Motor neuron (in vitro differentiated cells): ENCODE measurements at regions not wholly inside any gene's neighbourhood (a gene's known extent, or its start where the extent isn't known, plus 50 kb on each side); places are given as distances from the start of the nearest gene placed in this dataset.

Source experiments
- ATAC-seq, 8 experiments: fragments of 200-7000 bp; cut with Tn5 transposase; replicated peaks in 6 of 8; 2 replicates each; pipeline ENCODE4 v1.8.0; 2021; ENCODE audit warnings: mild to moderate bottlenecking in 8 of 8, moderate library complexity in 8 of 8
- H3K27ac ChIP-seq, 2 donors: fragments of 250-450 bp; sonication (Bioruptor Pico); 2 replicates each; pipeline ENCODE4 v1.9.0; 2021; ENCODE audit warnings: antibody characterized with exemption in 2 of 2, mild to moderate bottlenecking in 2 of 2, moderate library complexity in 1 of 2
- H3K4me1 ChIP-seq, 2 donors: fragments of 250-450 bp; sonication (Bioruptor Pico); replicated peaks in 1 of 2; 2 replicates each; pipeline ENCODE4 v1.6.1; 2021; ENCODE audit warnings: antibody characterized with exemption in 2 of 2, mild to moderate bottlenecking in 2 of 2, moderate library complexity in 1 of 2
- H3K4me3 ChIP-seq, 5 donors: fragments of 250-450 bp; sonication (Bioruptor Pico); 2 replicates each; pipeline ENCODE4 v1.9.0; 2021; ENCODE audit warnings: antibody characterized with exemption in 5 of 5, mild to moderate bottlenecking in 5 of 5, moderate library complexity in 4 of 5
- WGBS, 10 experiments: fragments of 450-650 bp; shearing (Covaris generic); methylation state at CpG; one replicate each; pipeline ENCODE4 v1.0.0; 2022; 5-methylcytosine and 5-hydroxymethylcytosine counted together
- in situ Hi-C, 9 experiments: fragments of 400-800 bp; cut with MboI; loops; one replicate each; pipeline ENCODE4 v1.15.0; 2021; ENCODE audit warnings: low sequenced_read_pairs in 9 of 9, low pct_unique_long_range_greater_than_20kb in 2 of 9; ENCODE audit not compliant: unreplicated experiment in 9 of 9

DNA sequence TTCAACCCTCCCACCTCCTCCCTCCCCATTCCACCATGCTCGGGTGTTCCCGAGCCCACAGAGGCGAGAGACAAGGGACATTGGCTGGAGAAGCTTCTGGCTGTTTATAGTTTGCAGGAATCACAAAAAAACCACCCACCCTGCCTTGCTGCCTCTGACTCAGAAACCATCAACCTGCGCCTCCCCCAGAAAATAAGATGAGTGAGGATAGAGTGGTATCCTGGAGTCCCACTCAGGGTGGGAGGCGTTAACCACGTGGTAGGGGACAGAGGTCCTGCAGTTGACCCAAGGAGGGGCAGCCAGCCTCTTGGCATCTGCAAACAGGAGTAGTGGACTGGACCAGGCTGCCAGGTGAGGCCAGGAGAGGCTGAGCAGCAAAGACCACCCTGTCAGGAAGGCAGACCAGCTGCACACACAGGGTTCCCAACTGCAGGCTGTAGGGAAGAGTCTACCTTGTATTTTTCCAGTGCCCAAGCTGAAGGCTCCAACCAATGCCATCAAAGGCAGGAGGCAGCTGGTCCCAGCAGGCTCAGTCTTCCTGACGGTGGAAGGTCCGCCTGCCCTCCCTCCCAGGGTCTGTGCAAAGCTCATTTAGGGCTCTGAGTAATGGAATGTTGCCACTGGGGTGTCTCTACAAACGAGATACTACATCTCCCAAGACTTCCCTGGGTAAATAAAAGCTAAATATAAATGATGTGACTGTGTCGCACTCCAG is 201.5 kb upstream of the TNRC6C start:
- ATAC-seq = peak in 5 of 8 experiments; percentile 75 to 80 (median 78)
- H3K4me3 ChIP-seq = no peak overlapping the region
- peak overlapping the region in 1 of 2 donors; percentile 38 for H3K27ac ChIP-seq
- peaks cover 11 to 21% of the 10 kb centered on the region in 2 donors for H3K4me1 ChIP-seq
- in situ Hi-C loops = no loop called here
- WGBS, 10 experiments = 17 to 100% (median 72%) methylated on average over 1 to 4 of the region's 10 CpGs; no CpG with 5 or more reads in 3 of the 10 experiments

DNA sequence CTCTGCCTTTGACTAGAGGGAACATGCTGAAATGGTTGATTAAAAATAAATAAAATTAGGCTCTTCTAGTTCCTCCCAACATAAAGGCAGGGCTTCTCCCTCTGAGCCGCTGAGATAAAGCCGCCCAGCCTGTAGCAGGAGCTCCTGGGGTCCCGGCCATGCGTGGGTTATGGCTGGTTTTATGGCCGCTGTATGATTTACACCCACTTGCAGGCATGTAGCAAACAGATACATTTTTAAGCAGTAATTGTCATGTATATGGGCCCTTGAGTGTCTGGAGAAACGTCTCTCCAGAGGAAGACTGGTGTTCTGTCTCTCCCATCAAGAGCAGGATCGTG is 201.0 kb upstream of the TNRC6C start:
- Histone ChIP-seq H3K4me1 (peaks cover 11 to 21% of the 10 kb centered on the region in 2 donors), H3K4me3 (no peak overlapping the region), H3K27ac (peak overlapping the region in 1 of 2 donors; percentile 38)
- peak in 5 of 8 experiments; percentile 61 to 89 (median 69) for ATAC-seq
- 38 to 85% (median 50%) methylated on average over 2 to 5 of the region's 7 CpGs; no CpG with 5 or more reads in 3 of the 10 experiments for WGBS, 10 experiments
- in situ Hi-C loops = no loop called here

DNA sequence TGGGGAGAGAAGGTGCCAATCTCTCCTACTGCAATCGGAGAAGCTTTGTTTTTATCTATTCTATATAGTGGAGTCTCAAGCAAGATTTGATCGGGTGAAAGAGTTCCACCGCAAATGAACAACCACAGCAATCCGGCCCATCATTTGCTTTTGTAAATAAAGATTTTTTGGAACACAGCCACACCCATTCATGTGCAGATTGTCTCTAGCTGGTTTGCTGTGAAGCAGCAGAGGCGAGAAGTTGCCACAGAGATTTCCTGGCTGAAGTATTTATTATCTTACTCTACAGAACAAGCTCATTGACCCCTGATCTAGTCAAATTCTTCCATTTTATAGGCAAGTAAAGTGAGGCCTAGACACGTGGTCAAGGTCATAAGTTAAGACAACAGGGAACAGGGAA is 195.5 kb upstream of the TNRC6C start:
- no peak overlapping the region for H3K27ac ChIP-seq
- peaks cover 4% of the 10 kb centered on the region in 2 donors for H3K4me1 ChIP-seq
- in situ Hi-C loops = no loop called here
- peak in 2 of 8 experiments; percentile 14 to 72 for ATAC-seq
- 0 to 78% (median 40%) methylated on average over 1 to 5 of the region's 6 CpGs; no CpG with 5 or more reads in 1 of the 10 experiments for WGBS, 10 experiments
- H3K4me3 ChIP-seq = no peak overlapping the region

DNA sequence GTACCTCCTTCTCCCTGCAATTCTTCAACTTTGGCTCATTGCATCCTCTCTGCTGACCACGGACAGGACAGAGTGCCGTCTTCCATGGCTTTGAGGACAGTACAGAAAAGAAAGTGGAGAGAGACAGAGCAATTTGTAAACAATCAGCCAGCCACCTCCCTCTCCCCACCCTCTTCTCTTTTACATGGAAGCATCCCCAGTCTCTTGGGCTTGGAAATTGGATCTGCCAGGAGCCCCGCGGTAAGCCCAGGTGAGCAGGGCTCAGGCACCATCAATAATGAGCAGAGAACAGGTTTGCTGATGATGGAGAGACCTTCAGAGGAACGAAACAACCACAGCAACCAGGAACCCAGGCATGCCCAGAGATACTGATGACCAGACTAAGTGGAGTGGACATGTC is 194.9 kb upstream of the TNRC6C start:
- Histone ChIP-seq H3K4me3 (no peak overlapping the region), H3K27ac (no peak overlapping the region), H3K4me1 (peaks cover 3 to 4% of the 10 kb centered on the region in 2 donors)
- in situ Hi-C loops = no loop called here
- no peak for ATAC-seq
- 8 to 80% (median 51%) methylated on average over 1 to 4 of the region's 5 CpGs; no CpG with 5 or more reads in 4 of the 10 experiments for WGBS, 10 experiments

DNA sequence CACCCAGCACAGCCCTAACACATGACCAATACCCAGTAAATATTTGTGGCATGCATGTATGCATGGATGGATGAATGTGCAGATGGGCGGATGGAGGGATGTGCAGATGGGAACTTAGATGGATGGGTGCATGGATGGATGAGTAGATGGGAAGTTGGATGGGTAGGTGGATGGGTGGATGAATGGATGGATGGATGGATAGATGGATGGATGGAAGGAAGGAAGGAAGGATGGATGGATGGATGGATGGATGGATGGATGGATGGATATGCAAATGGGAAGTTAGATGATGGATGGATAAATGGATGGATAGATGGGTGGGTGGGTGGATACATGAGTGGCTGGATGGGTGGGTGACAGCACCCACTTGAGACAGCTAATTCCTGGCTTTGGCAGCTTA is 193.2 kb upstream of the TNRC6C start:
- in situ Hi-C loops = no loop called here
- 40 to 100% (median 76%) methylated on average over 1 of the region's 1 CpG; no CpG with 5 or more reads in 6 of the 10 experiments for WGBS, 10 experiments
- no peak for ATAC-seq
- Histone ChIP-seq H3K4me3 (no peak overlapping the region), H3K27ac (no peak overlapping the region), H3K4me1 (peaks cover 5 to 8% of the 10 kb centered on the region in 2 donors)

DNA sequence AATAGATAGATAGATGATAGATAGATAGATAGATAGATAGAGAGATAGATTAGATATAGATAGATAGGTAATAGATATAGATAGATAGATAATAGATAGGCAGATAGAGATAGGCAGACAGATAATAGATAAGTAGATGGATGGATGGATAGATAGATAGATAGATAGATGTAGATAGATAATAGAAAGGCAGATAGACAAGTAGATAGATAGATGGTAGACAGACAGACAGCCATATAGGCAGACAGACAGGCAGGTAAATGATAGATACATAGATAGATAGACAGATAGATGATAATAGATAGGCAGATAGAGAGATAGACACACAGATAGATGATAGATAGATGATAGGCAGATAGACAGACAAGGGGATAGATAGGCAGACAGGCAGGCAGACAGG is 191.4 kb upstream of the TNRC6C start:
- H3K4me3 ChIP-seq = no peak overlapping the region
- H3K27ac ChIP-seq = no peak overlapping the region
- ATAC-seq = no peak
- in situ Hi-C loops = no loop called here
- peaks cover 19 to 20% of the 10 kb centered on the region in 2 donors for H3K4me1 ChIP-seq

DNA sequence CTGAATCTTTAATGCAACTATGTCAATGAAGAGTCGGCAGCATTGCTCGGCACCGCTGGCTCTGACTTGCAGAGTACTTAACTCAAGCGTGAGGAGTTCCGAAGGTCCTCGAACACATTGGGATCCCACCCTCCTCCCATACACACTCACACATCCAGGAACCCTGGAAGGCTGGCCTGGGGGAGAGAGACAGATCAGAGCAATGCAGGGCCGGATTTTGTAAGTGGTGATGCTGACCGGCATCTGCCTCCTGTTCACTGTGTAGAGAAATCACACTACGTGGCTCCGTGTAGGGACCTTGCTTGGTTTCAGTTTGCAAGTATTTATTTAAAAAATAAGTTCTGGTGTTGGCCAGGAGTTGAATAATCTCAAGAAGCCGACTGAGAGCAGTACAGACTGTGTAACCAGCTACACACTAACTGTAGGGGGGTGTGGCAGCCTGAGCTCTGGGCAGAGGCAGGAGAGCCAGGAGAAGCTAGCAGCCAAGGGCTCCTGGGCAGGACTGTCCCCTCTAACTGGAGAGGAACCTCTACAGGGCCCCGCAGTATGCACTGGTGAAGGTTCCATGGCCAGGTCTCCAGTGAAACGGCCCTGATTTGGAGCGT is 190.2 kb upstream of the TNRC6C start:
- 5 to 100% (median 80%) methylated on average over 1 to 10 of the region's 14 CpGs; no CpG with 5 or more reads in 2 of the 10 experiments for WGBS, 10 experiments
- peak in 2 of 8 experiments; percentile 34 to 35 for ATAC-seq
- in situ Hi-C loops = no loop called here

DNA sequence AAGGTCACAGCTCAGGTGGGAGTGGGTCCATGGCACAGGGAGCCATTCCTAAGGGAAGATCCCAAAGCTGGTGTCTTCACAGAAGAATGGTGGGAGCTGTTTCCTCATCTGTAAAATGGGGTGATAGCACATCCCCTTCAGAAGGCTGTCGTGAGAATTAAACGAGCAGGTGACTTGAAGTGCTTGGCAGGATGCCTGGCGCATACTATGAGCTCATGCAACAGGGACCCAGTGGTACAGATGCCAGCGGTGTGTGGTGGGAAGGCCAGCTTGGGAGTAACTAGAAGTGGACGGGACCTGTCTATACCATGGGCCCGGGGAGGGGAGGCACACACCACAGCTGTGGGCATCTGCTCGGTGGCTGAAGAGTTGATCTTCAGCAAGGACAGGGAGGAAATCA is 189.3 kb upstream of the TNRC6C start:
- no peak overlapping the region for H3K27ac ChIP-seq
- H3K4me1 ChIP-seq = peaks cover 20 to 21% of the 10 kb centered on the region in 2 donors
- 52 to 100% (median 83%) methylated on average over 2 to 6 of the region's 7 CpGs; no CpG with 5 or more reads in 3 of the 10 experiments for WGBS, 10 experiments
- in situ Hi-C loops = no loop called here
- no peak for ATAC-seq
- H3K4me3 ChIP-seq = no peak overlapping the region

More for the DNA sequence above, 190.2 kb upstream of the TNRC6C start:
- Histone ChIP-seq H3K4me3 (no peak overlapping the region), H3K4me1 (peaks cover 22 to 25% of the 10 kb centered on the region in 2 donors), H3K27ac (no peak overlapping the region)

DNA sequence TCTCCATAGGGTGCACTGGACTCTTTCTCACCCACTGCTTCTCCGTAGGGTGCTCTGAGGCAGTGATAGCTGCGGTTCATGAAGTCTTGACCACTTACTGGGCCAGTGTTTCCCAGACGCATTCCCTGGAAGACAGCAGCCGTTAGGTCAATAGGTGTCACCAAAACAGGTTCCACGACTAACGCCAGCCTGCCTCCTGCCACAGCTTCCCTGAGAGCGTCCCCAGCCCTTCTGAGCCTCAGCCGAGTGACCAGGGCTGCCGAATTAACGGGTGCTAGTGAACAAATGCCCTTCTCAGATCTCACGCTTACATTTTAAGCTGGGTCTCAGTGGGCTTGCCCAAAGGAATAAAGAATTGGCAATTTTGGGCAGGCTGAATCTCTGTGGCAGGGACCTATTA is 188.7 kb upstream of the TNRC6C start:
- WGBS, 10 experiments = 83 to 100% (median 96%) methylated on average over 1 to 6 of the region's 11 CpGs; no CpG with 5 or more reads in 2 of the 10 experiments
- in situ Hi-C loops = no loop called here
- Histone ChIP-seq H3K27ac (no peak overlapping the region), H3K4me3 (no peak overlapping the region), H3K4me1 (peaks cover 20 to 21% of the 10 kb centered on the region in 2 donors)
- no peak for ATAC-seq

DNA sequence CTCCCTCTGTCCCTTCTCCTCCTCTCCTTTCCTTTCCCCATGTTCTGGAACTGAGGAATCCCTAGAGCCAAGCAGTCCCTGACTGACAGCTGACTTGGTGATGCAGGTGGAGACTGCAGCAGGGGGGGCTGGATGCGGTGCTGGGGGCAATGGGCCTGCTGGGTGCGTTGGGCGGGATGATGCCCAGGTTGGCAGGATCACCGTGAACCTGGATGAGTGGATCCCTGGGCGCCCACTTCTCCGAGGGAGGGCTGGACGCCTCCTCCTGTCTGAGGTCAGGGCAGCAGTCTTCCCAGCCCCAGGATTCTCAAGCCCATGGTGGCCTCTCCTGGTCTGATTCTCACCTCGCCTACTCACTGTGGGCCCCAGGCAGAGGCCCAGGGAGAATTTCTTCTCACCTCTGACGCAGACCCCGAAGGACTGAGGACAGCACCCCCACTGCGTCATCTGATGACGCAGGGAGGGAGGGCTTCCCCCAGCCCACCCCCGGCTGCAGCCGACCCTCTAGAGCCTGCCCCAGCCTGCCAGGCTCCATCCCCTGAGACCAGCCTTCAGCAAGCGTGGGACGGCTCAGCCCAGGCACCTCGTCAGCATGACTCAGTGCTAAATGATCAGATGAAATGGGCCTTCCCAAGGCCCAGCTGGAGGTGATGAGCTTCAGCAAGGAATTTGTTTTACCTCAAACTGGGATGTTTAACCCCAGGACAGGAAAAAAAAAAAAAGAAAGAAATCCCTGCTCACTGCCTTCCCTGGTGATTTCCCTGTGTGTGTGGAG is 188.0 kb upstream of the TNRC6C start:
- peak in 7 of 8 experiments; percentile 36 to 95 (median 93) for ATAC-seq
- in situ Hi-C loops = no loop called here
- Histone ChIP-seq H3K4me3 (no peak overlapping the region), H3K4me1 (peaks cover 20 to 21% of the 10 kb centered on the region in 2 donors), H3K27ac (peak overlapping the region; percentile 16 to 61)
- 80 to 100% (median 80%) methylated on average over 1 of the region's 17 CpGs; no CpG with 5 or more reads in 5 of the 10 experiments for WGBS, 10 experiments

DNA sequence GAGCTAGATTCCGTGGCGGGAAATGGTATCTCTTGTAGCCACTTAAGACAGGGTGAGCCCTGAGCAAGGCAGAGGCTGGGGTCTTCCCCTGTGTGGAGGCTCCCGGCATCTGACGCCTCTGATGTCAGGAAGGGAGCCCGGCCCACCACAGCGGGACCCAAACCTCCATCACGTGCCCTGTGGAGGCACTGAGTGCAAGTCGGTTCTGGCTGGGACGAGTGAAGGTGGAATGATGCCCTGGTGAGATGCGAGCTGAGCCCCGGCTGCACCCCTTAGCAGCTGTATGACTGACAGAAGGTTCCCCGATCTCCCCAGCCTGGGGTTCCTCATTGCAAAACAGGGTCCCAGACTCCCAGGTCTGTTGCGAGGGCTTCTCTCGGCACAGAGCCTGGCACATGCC is 187.4 kb upstream of the TNRC6C start:
- Histone ChIP-seq H3K27ac (peak overlapping the region; percentile 16 to 61), H3K4me1 (peaks cover 20 to 21% of the 10 kb centered on the region in 2 donors), H3K4me3 (no peak overlapping the region)
- WGBS, 10 experiments = 44 to 90% (median 80%) methylated on average over 1 to 3 of the region's 14 CpGs; no CpG with 5 or more reads in 6 of the 10 experiments
- in situ Hi-C loops = no loop called here
- no peak for ATAC-seq

DNA sequence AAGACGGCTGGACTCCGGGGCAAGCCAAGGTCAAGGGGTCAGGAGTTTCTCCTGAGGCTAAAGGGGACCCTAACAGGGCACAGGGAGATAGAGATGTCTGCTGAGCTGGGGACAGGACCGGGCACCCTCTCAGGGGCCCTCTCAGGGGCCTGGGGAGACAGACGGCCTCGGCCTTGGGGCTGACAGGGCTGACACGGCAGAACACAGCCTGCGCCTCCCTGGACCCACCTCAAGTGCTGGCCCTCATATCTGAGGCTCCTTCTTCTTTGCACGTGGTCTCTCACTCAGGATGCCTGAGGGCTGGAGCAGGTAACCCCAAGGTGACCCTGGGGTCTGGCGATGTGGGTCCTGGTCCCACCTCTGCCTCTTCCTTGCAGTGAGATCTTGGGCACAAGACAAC is 186.9 kb upstream of the TNRC6C start:
- no peak for ATAC-seq

DNA sequence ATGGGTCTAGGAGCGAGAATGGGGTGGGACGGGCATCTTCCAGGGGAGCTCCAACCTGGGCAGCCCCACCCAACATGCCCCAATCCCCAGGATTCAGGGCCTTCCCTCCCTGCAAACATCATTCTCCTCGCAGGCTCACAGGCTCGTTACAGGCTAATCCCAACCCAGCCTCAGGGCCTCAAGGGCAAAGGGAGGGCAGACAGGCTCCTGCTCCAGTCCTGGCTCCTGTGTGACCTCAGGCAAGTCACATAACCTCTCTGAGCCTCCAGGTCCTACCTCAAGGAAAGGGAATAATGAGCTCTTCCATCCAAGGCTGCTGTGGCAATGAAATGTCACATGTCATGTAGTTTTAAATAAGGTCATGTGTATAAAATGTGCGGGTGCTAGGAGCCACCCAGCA is 186.5 kb upstream of the TNRC6C start:
- 60 to 100% (median 100%) methylated on average over 1 of the region's 5 CpGs; no CpG with 5 or more reads in 7 of the 10 experiments for WGBS, 10 experiments
- Histone ChIP-seq H3K27ac (no peak overlapping the region), H3K4me3 (no peak overlapping the region), H3K4me1 (peaks cover 20 to 21% of the 10 kb centered on the region in 2 donors)
- in situ Hi-C loops = no loop called here
- no peak for ATAC-seq

More for the DNA sequence above, 186.9 kb upstream of the TNRC6C start:
- in situ Hi-C loops = no loop called here
- H3K27ac ChIP-seq = peak overlapping the region in 1 of 2 donors; percentile 61
- no peak overlapping the region for H3K4me3 ChIP-seq
- WGBS, 10 experiments = 80 to 100% (median 96%) methylated on average over 1 to 2 of the region's 9 CpGs; no CpG with 5 or more reads in 6 of the 10 experiments
- peaks cover 20 to 21% of the 10 kb centered on the region in 2 donors for H3K4me1 ChIP-seq
